Lung (tissue), 11 donors: ENCODE measurements at regions not wholly inside any gene's neighbourhood (a gene's known extent, or its start where the extent isn't known, plus 50 kb on each side); places are given as distances from the start of the nearest gene placed in this dataset.

Source experiments
- ATAC-seq: fragments of 200-7000 bp; cut with Tn5 transposase; one replicate; pipeline ENCODE4 v1.9.1; 2020; ENCODE audit warnings: moderate number of reproducible peaks; ENCODE audit not compliant: insufficient read depth, low FRiP score
- DNase-seq, 3 donors: peaks; one replicate each; pipeline ENCODE4 v3.0.0-alpha.2; 2013 to 2017
- H3K27ac ChIP-seq, 2 donors: one replicate each; pipeline ENCODE4 v1.5.1; 2013; ENCODE audit warnings: mild to moderate bottlenecking in 2 of 2, moderate library complexity in 2 of 2, control low read depth in 1 of 2, inconsistent platforms in 1 of 2, low read depth in 1 of 2, low read length in 1 of 2
- H3K27me3 ChIP-seq, 3 donors: one replicate each; pipeline ENCODE4 v1.5.1; 2013; ENCODE audit warnings: low read length in 2 of 3; ENCODE audit not compliant: control insufficient read depth in 3 of 3, insufficient read depth in 3 of 3
- H3K36me3 ChIP-seq, 4 donors: one replicate each; pipeline ENCODE4 v1.5.1; 2013; ENCODE audit warnings: low read length in 4 of 4, mild to moderate bottlenecking in 1 of 4, moderate library complexity in 1 of 4; ENCODE audit not compliant: control insufficient read depth in 4 of 4, insufficient read depth in 4 of 4
- H3K4me1 ChIP-seq, 5 donors: one replicate each; pipeline ENCODE4 v1.5.1; 2013; ENCODE audit warnings: low read length in 5 of 5, mild to moderate bottlenecking in 2 of 5, moderate library complexity in 1 of 5; ENCODE audit not compliant: control insufficient read depth in 5 of 5, insufficient read depth in 5 of 5
- H3K4me3 ChIP-seq: one replicate; pipeline ENCODE4 v1.5.1; 2013; ENCODE audit warnings: mild to moderate bottlenecking, control low read depth, moderate library complexity
- H3K9ac ChIP-seq, 2 donors: one replicate each; pipeline ENCODE4 v1.5.1; 2013; ENCODE audit warnings: low read length in 2 of 2, control low read depth in 1 of 2; ENCODE audit not compliant: insufficient read depth in 1 of 2
- H3K9me3 ChIP-seq, 4 donors: one replicate each; pipeline ENCODE4 v1.5.1; 2013; ENCODE audit warnings: low read length in 3 of 4, mild to moderate bottlenecking in 1 of 4, moderate library complexity in 1 of 4; ENCODE audit not compliant: control insufficient read depth in 4 of 4, insufficient read depth in 3 of 4
- CTCF ChIP-seq: IDR thresholded peaks from 2 replicates; pipeline ENCODE4 v1.5.1; 2012; ENCODE audit warnings: mild to moderate bottlenecking; ENCODE audit errors: control extremely low read depth, extremely low read depth
- WGBS, 2 donors: extraction: QIAGEN DNeasy Blood & Tissue Kit; methylation state at CpG; one replicate each; pipeline ENCODE4 v1.1.7; 2013; 5-methylcytosine and 5-hydroxymethylcytosine counted together
- donor health status: control.
- donor health status: control.
- donor health status: Bipolar disorder and iron deficiency.
- donor health status: healthy.
- donor health status: DM: yes; HTN: yes; CAD: no.

GRCh38 chr10:3362394-3362793 lies 189.8 kb upstream of the PITRM1 start:
- TF ChIP-seq CTCF, result no peak
- no peaks in the 10 kb centered on the region for H3K36me3 ChIP-seq
- no peak overlapping the region for H3K27ac ChIP-seq
- DNase-seq, result no peak
- H3K4me1 ChIP-seq, result peaks cover 0 to 7% (median 0%) of the 10 kb centered on the region in 5 donors
- ATAC-seq, result no peak
- no peak overlapping the region for H3K4me3 ChIP-seq
- peaks cover 0 to 6% (median 2%) of the 10 kb centered on the region in 4 donors for H3K9me3 ChIP-seq
- no peaks in the 10 kb centered on the region for H3K27me3 ChIP-seq
- H3K9ac ChIP-seq, result no peak overlapping the region

- no peaks in the 10 kb centered on the region for H3K27me3 ChIP-seq
- H3K9me3 ChIP-seq, result peaks cover 0 to 6% (median 2%) of the 10 kb centered on the region in 4 donors
- no peak overlapping the region for H3K9ac ChIP-seq
- ATAC-seq (no peak), DNase-seq (no peak)
- H3K4me3 ChIP-seq, result no peak overlapping the region
- no peak for TF ChIP-seq CTCF
- no peaks in the 10 kb centered on the region for H3K36me3 ChIP-seq
- no peak overlapping the region for H3K27ac ChIP-seq
- 69 to 95% methylated on average over 3 of the region's 3 CpGs for WGBS, 2 donors
- H3K4me1 ChIP-seq, result peaks cover 0 to 7% (median 0%) of the 10 kb centered on the region in 5 donors
Measured at GRCh38 chr10:3361640-3362039, 189.1 kb upstream of the PITRM1 start.

GRCh38 chr10:3357737-3358136 lies 185.2 kb upstream of the PITRM1 start:
- no peak for ATAC-seq
- H3K27me3 ChIP-seq, result no peaks in the 10 kb centered on the region
- H3K9me3 ChIP-seq, result peaks cover 0 to 6% (median 2%) of the 10 kb centered on the region in 4 donors
- H3K27ac ChIP-seq, result no peak overlapping the region
- H3K9ac ChIP-seq, result no peak overlapping the region
- WGBS, 2 donors, result 37 to 76% methylated on average over 4 of the region's 4 CpGs
- H3K36me3 ChIP-seq, result no peaks in the 10 kb centered on the region
- no peak for TF ChIP-seq CTCF
- H3K4me1 ChIP-seq, result peaks cover 0 to 2% (median 0%) of the 10 kb centered on the region in 5 donors
- DNase-seq, result no peak
- H3K4me3 ChIP-seq, result no peak overlapping the region

GRCh38 chr10:3355536-3355935 lies 183.0 kb upstream of the PITRM1 start:
- 97 to 98% methylated on average over 9 of the region's 9 CpGs for WGBS, 2 donors
- H3K27me3 ChIP-seq, result no peaks in the 10 kb centered on the region
- no peaks in the 10 kb centered on the region for H3K36me3 ChIP-seq
- no peak overlapping the region for H3K9ac ChIP-seq
- no peak overlapping the region for H3K4me3 ChIP-seq
- H3K9me3 ChIP-seq, result peaks cover 0 to 6% (median 0%) of the 10 kb centered on the region in 4 donors
- ATAC-seq (no peak), DNase-seq (no peak)
- H3K27ac ChIP-seq, result no peak overlapping the region
- no peak for TF ChIP-seq CTCF
- H3K4me1 ChIP-seq, result peaks cover 0 to 4% (median 2%) of the 10 kb centered on the region in 5 donors
